Heart left ventricle (tissue), 16 donors: ENCODE measurements at regions not wholly inside any gene's neighbourhood (a gene's known extent, or its start where the extent isn't known, plus 50 kb on each side); places are given as distances from the start of the nearest gene placed in this dataset.

Source experiments
- ATAC-seq, 4 donors: fragments of 200-7000 bp; cut with Tn5 transposase; one replicate each; pipeline ENCODE4 v1.9.1; 2020 to 2022; ENCODE audit warnings: moderate library complexity in 4 of 4, mild to moderate bottlenecking in 3 of 4, moderate number of reproducible peaks in 1 of 4
- DNase-seq, 5 donors: peaks; one replicate each; pipeline ENCODE4 v3.0.0-alpha.2; 2020
- H3K27ac ChIP-seq, 12 donors: fragments of 200-600 bp; sonication (generic) in 4 of 12; one replicate each; pipeline versions ENCODE4 v1.5.0 to v1.8.0; 2016 to 2022; ENCODE audit warnings: mild to moderate bottlenecking in 2 of 12
- H3K27me3 ChIP-seq, 9 donors: fragments of 200-600 bp; sonication (generic) in 2 of 9; one replicate each; pipeline versions ENCODE4 v1.5.1 to v1.8.0; 2016 to 2022; ENCODE audit warnings: mild to moderate bottlenecking in 3 of 9
- H3K36me3 ChIP-seq, 9 donors: fragments of 200-600 bp; sonication (generic) in 2 of 9; one replicate each; pipeline versions ENCODE4 v1.5.0 to v1.8.0; 2018 to 2022; ENCODE audit warnings: mild to moderate bottlenecking in 2 of 9
- H3K4me1 ChIP-seq, 12 donors: fragments of 200-600 bp; sonication (generic) in 4 of 12; one replicate each; pipeline versions ENCODE4 v1.5.0 to v1.8.0; 2016 to 2022; ENCODE audit warnings: mild to moderate bottlenecking in 3 of 12
- H3K4me3 ChIP-seq, 12 donors: fragments of 200-600 bp; sonication (generic) in 4 of 12; one replicate each; pipeline versions ENCODE4 v1.5.0 to v1.8.0; 2017 to 2022; ENCODE audit warnings: mild to moderate bottlenecking in 9 of 12, moderate library complexity in 4 of 12
- H3K9me3 ChIP-seq, 12 donors: fragments of 200-600 bp; sonication (generic) in 4 of 12; one replicate each; pipeline versions ENCODE4 v1.5.0 to v1.8.0; 2016 to 2022; ENCODE audit warnings: mild to moderate bottlenecking in 1 of 12
- CTCF ChIP-seq, 12 donors: fragments of 200-600 bp; sonication (generic) in 4 of 12; IDR thresholded peaks; one replicate each; pipeline versions ENCODE4 v1.5.0 to v1.8.0; 2018 to 2022; ENCODE audit warnings: antibody characterized with exemption in 12 of 12, mild to moderate bottlenecking in 5 of 12
- POLR2A ChIP-seq, 2 donors: fragments of 450-650 bp; IDR thresholded peaks; one replicate each; pipeline ENCODE4 v1.6.1; 2017; ENCODE audit warnings: antibody characterized with exemption in 2 of 2, mild to moderate bottlenecking in 2 of 2, moderate library complexity in 2 of 2
- WGBS, 4 donors: extraction: QIAGEN DNeasy Blood & Tissue Kit in 2 of 4; methylation state at CpG; one replicate each; pipeline versions ENCODE4 v1.1.5 to v1.1.7; 2013 to 2018; 5-methylcytosine and 5-hydroxymethylcytosine counted together
- intact Hi-C, 10 donors: fragments of 100-400 bp; cut with DNase I; formaldehyde crosslinking; loops; one replicate each; pipeline versions ENCODE4 v1.11.1 to v1.14.2; 2022
- donor health status: ischemic (EF 13 %, LVEDD 7.1; RV severe dilation, severe dysfunction).
- donor health status: healthy with polysubstance abuse.
- donor health status: DM: no; HTN: yes; CAD: no.
- donor health status: DM: no; HTN: no; CAD: no.
- donor health status: ischemic (EF 25% LVEDD 6.9; RV normal size, moderate dysfunction).
- donor health status: ischemic (EF 25% LVEDD 5.7; RV mildly dilated, moderate dysfunction).
- donor health status: healthy.
- donor health status: DM: yes; HTN: yes; CAD: no.
- donor health status: ischemic (EF 35%, LVEDD 5.7; RV mildly dilated, moderate dysfunction).
- donor health status: nonischemic (EF 11% LVEDD 7.7; RV severe dilation, severe dysfunction).
- donor health status: DM: yes; HTN: yes; CAD: no.
- donor health status: PGD.
- donor health status: ischemic (EF 29% LVEDD 5.4; RV normal size, mild dysfunction).
- donor health status: nonischemic (EF 23%, LVEDD 6.1; RV moderate dilation, normal function).

- Histone ChIP-seq H3K4me3 (no peak overlapping the region), H3K4me1 (no peaks in the 10 kb centered on the region), H3K27ac (no peak overlapping the region), H3K27me3 (no peaks in the 10 kb centered on the region), H3K9me3 (no peaks in the 10 kb centered on the region), H3K36me3 (no peaks in the 10 kb centered on the region)
- DNase-seq (no peak), ATAC-seq (no peak)
- TF ChIP-seq CTCF (IDR thresholded peaks at IDR 0.05), result no peak
- no peak for TF ChIP-seq POLR2A (IDR thresholded peaks at IDR 0.05)
- 89 to 93% (median 90%) methylated on average over 12 to 16 of the region's 16 CpGs for WGBS, 4 donors
- intact Hi-C loops, result no loop called here
Measured at GRCh38 chr20:57893366-57893999, 183.7 kb upstream of the PMEPA1 start.

GRCh38 chr20:57892471-57892870 is 182.7 kb upstream of the PMEPA1 start:
- Histone ChIP-seq H3K27me3 (no peaks in the 10 kb centered on the region), H3K4me1 (no peaks in the 10 kb centered on the region), H3K9me3 (peaks cover 0 to 1% (median 0%) of the 10 kb centered on the region in 12 donors), H3K4me3 (no peak overlapping the region), H3K36me3 (no peaks in the 10 kb centered on the region), H3K27ac (no peak overlapping the region)
- intact Hi-C loops, result no loop called here
- ATAC-seq (no peak), DNase-seq (no peak)
- no peak for TF ChIP-seq POLR2A (IDR thresholded peaks at IDR 0.05)
- no peak for TF ChIP-seq CTCF (IDR thresholded peaks at IDR 0.05)
- WGBS, 4 donors, result 88 to 94% (median 91%) methylated on average over 10 of the region's 10 CpGs

- Histone ChIP-seq H3K9me3 (peaks cover 0 to 8% (median 0%) of the 10 kb centered on the region in 12 donors), H3K36me3 (no peaks in the 10 kb centered on the region), H3K27me3 (no peaks in the 10 kb centered on the region), H3K27ac (no peak overlapping the region), H3K4me3 (no peak overlapping the region), H3K4me1 (no peaks in the 10 kb centered on the region)
- peak in 1 of 4 donors; percentile 34 for ATAC-seq
- WGBS, 4 donors, result 33 to 57% (median 46%) methylated on average over 5 of the region's 5 CpGs
- peak in 1 of 5 donors; percentile 20 for DNase-seq
- intact Hi-C loops, result no loop called here
- TF ChIP-seq CTCF (IDR thresholded peaks at IDR 0.05) (no peak), POLR2A (IDR thresholded peaks at IDR 0.05) (no peak)
Measured at GRCh38 chr20:57891014-57891413, 181.2 kb upstream of the PMEPA1 start.

- 84 to 89% (median 86%) methylated on average over 12 of the region's 12 CpGs for WGBS, 4 donors
- H3K4me1 ChIP-seq, result no peaks in the 10 kb centered on the region
- H3K4me3 ChIP-seq, result no peak overlapping the region
- peaks cover 0 to 8% (median 0%) of the 10 kb centered on the region in 12 donors for H3K9me3 ChIP-seq
- DNase-seq (no peak), ATAC-seq (no peak)
- intact Hi-C loops, result no loop called here
- no peaks in the 10 kb centered on the region for H3K27me3 ChIP-seq
- no peaks in the 10 kb centered on the region for H3K36me3 ChIP-seq
- no peak for TF ChIP-seq POLR2A (IDR thresholded peaks at IDR 0.05)
- no peak for TF ChIP-seq CTCF (IDR thresholded peaks at IDR 0.05)
- H3K27ac ChIP-seq, result no peak overlapping the region
Measured at GRCh38 chr20:57890202-57890800, 180.5 kb upstream of the PMEPA1 start.
